Lower leg skin (tissue), 3 donors: ENCODE measurements at regions not wholly inside any gene's neighbourhood (a gene's known extent, or its start where the extent isn't known, plus 50 kb on each side); places are given as distances from the start of the nearest gene placed in this dataset.

ENCODE experiments used
- POLR2A ChIP-seq, 2 donors: fragments of 450-650 bp; IDR thresholded peaks; one replicate each; pipeline ENCODE4 v1.6.1; 2016 to 2017; ENCODE audit warnings: antibody characterized with exemption in 2 of 2, mild to moderate bottlenecking in 1 of 2, moderate library complexity in 1 of 2
- TF ChIP-seq, protein P1 (sequence below), 3 donors: fragments of 450-650 bp; IDR thresholded peaks; one replicate each; pipeline ENCODE4 v1.5.1; 2016; ENCODE audit warnings: antibody characterized with exemption in 3 of 3, mild to moderate bottlenecking in 3 of 3, moderate library complexity in 2 of 3

DNA sequence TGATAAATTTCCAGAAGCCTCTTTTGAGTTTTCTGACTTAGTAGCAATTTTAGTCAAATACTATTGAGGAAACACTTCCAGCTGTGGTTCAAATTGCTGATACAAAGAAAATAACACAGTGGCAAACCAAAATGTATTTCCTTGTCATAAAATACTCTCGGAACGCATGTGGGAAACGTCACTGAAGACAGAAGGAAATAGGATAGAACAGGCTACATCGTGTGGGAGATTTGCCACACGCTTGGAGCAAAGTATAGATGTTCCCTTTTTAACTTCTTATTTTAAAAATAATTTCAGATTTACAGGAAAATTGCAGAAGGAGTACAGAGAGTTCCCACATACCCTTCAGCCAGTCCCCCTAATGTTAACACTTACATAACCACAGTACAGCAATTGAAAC is 88.8 kb downstream of the ING1 start:
- TF ChIP-seq, protein P1, sequence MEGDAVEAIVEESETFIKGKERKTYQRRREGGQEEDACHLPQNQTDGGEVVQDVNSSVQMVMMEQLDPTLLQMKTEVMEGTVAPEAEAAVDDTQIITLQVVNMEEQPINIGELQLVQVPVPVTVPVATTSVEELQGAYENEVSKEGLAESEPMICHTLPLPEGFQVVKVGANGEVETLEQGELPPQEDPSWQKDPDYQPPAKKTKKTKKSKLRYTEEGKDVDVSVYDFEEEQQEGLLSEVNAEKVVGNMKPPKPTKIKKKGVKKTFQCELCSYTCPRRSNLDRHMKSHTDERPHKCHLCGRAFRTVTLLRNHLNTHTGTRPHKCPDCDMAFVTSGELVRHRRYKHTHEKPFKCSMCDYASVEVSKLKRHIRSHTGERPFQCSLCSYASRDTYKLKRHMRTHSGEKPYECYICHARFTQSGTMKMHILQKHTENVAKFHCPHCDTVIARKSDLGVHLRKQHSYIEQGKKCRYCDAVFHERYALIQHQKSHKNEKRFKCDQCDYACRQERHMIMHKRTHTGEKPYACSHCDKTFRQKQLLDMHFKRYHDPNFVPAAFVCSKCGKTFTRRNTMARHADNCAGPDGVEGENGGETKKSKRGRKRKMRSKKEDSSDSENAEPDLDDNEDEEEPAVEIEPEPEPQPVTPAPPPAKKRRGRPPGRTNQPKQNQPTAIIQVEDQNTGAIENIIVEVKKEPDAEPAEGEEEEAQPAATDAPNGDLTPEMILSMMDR (IDR thresholded peaks at IDR 0.05) = no peak
- TF ChIP-seq POLR2A (IDR thresholded peaks at IDR 0.05) = no peak
